Endothelial cell of umbilical vein (primary cell): ENCODE measurements at regions not wholly inside any gene's neighbourhood (a gene's known extent, or its start where the extent isn't known, plus 50 kb on each side); places are given as distances from the start of the nearest gene placed in this dataset.

Experiments
- BruUV-seq: library from RNA; stranded (reverse); fragments of 400-500 nt; replicated peaks from 2 replicates; lab custom pipeline; 2021; lab: Mats Ljungman, UMichigan
- CTCF ChIA-PET: fragments of 300-600, 350-600 bp; sonication (Branson Sonifier 250); formaldehyde crosslinking; loops from one replicate; lab custom pipeline; 2021; ENCODE audit warnings: antibody characterized with exemption, inconsistent platforms; lab: Charles Lee
- POLR2A ChIA-PET: fragments of 300-600, 350-600 bp; sonication (Branson Sonifier 250); formaldehyde crosslinking; loops from one replicate; lab custom pipeline; 2021; ENCODE audit warnings: antibody characterized with exemption, inconsistent platforms; lab: Charles Lee
- DNase-seq: peaks from one replicate; pipeline ENCODE4 v3.0.0-alpha.2; 2011; ENCODE audit warnings: low read depth, low spot score
- FAIRE-seq: peaks from 2 replicates; lab custom pipeline; 2011; peaks lifted over from hg19 to GRCh38; lab: Jason Lieb, UNC
- H2AFZ ChIP-seq: 2 replicates; pipeline ENCODE4 v1.6.0; 2012; ENCODE audit warnings: low read depth, low read length, control low read depth, inconsistent platforms
- H3K27ac ChIP-seq: 2 replicates; pipeline ENCODE4 v1.5.1; 2011; ENCODE audit warnings: low read depth, mild to moderate bottlenecking, control low read depth, low read length, moderate library complexity; ENCODE audit not compliant: insufficient read depth
- H3K27me3 ChIP-seq, 2 experiments: 2 replicates each; pipeline versions ENCODE4 v1.6.0 to v1.6.1; 2011; ENCODE audit warnings: low read length in 2 of 2, mixed read lengths in 1 of 2; ENCODE audit not compliant: control insufficient read depth in 2 of 2, insufficient read depth in 2 of 2
- H3K36me3 ChIP-seq, 2 experiments: 2 replicates in 1 of 2; 3 replicates in 1 of 2; pipeline ENCODE4 v1.5.1; 2011; ENCODE audit warnings: low read length in 2 of 2, mild to moderate bottlenecking in 1 of 2, moderate library complexity in 1 of 2; ENCODE audit not compliant: control insufficient read depth in 2 of 2, insufficient read depth in 2 of 2; ENCODE audit errors: extremely low read depth in 1 of 2
- H3K4me1 ChIP-seq: 3 replicates; pipeline ENCODE4 v1.5.1; 2011; ENCODE audit warnings: mild to moderate bottlenecking, low read length; ENCODE audit not compliant: control insufficient read depth, insufficient read depth; ENCODE audit errors: extremely low read depth
- H3K4me2 ChIP-seq: 2 replicates; pipeline ENCODE4 v1.6.1; 2011; ENCODE audit warnings: low read length, control low read depth, mixed read lengths; ENCODE audit not compliant: insufficient read depth
- H3K4me3 ChIP-seq, 3 experiments: fragments of 200-600 bp in 1 of 3; sonication (generic), shearing (Covaris generic) in 1 of 3; replicated peaks in 1 of 3; 2 replicates each; pipeline ENCODE4 v1.5.1; 2011 to 2016; ENCODE audit warnings: control low read depth in 3 of 3, low read length in 3 of 3, mild to moderate bottlenecking in 2 of 3, inconsistent platforms in 1 of 3, low read depth in 1 of 3, moderate library complexity in 1 of 3; ENCODE audit not compliant: insufficient read depth in 1 of 3
- H3K79me2 ChIP-seq: 2 replicates; pipeline ENCODE4 v1.6.0; 2012; ENCODE audit warnings: low read length, inconsistent platforms; ENCODE audit not compliant: control insufficient read depth, insufficient read depth
- H3K9ac ChIP-seq: replicated peaks from 2 replicates; pipeline ENCODE3; 2011; ENCODE audit warnings: low read length, control low read depth; ENCODE audit not compliant: insufficient read depth; ENCODE audit errors: extremely low read depth
- H3K9me1 ChIP-seq: replicated peaks from 3 replicates; pipeline ENCODE4 v1.6.0; 2011; ENCODE audit warnings: mild to moderate bottlenecking, low read length; ENCODE audit not compliant: control insufficient read depth, insufficient read depth; ENCODE audit errors: extremely low read depth
- H3K9me3 ChIP-seq: replicated peaks from 2 replicates; pipeline ENCODE4 v1.5.1; 2012; ENCODE audit warnings: low read length, inconsistent platforms; ENCODE audit not compliant: control insufficient read depth, insufficient read depth
- H4K20me1 ChIP-seq: replicated peaks from 2 replicates; pipeline ENCODE3; 2011; ENCODE audit warnings: mild to moderate bottlenecking, low read length; ENCODE audit not compliant: control insufficient read depth, insufficient read depth; ENCODE audit errors: extremely low read depth
- EZH2 ChIP-seq: IDR thresholded peaks from 2 replicates; pipeline ENCODE4 v1.6.1; 2012; ENCODE audit warnings: borderline replicate concordance, low read depth, mild to moderate bottlenecking, moderate library complexity, low read length, inconsistent platforms; ENCODE audit not compliant: severe bottlenecking
- FOS ChIP-seq: IDR thresholded peaks from 2 replicates; pipeline ENCODE4 v1.6.1; 2011; ENCODE audit warnings: mild to moderate bottlenecking, low read length, moderate library complexity, borderline replicate concordance; ENCODE audit not compliant: insufficient read depth
- JUN ChIP-seq: IDR thresholded peaks from 2 replicates; pipeline ENCODE4 v1.6.1; 2011; ENCODE audit warnings: borderline replicate concordance, low read depth; ENCODE audit not compliant: insufficient read length, insufficient read depth
- dilution Hi-C: fragments of 300-500 bp; cut with MboI; formaldehyde crosslinking; loops from one replicate; pipeline ENCODE4 v1.15.0; 2019; ENCODE audit warnings: low sequenced_read_pairs; ENCODE audit not compliant: extremely low pct_ligation_motif_present
- intact Hi-C: fragments of 100-400 bp; cut with micrococcal nuclease; formaldehyde crosslinking; loops from one replicate; pipeline ENCODE4 v1.10.0; 2022
- TF ChIP-seq, protein P1 (sequence below), 2 donors: IDR thresholded peaks; 1 replicate in 1 of 2; 2 replicates in 1 of 2; pipeline ENCODE4 v1.5.1; 2011; ENCODE audit warnings: low read length in 2 of 2, mild to moderate bottlenecking in 2 of 2, moderate library complexity in 2 of 2, control low read depth in 1 of 2, inconsistent platforms in 1 of 2, low read depth in 1 of 2; ENCODE audit not compliant: insufficient read depth in 1 of 2; ENCODE audit errors: extremely low read depth in 1 of 2
- TF ChIP-seq, protein P2 (sequence below): IDR thresholded peaks from 2 replicates; pipeline ENCODE4 v1.6.1; 2011; ENCODE audit not compliant: insufficient read depth, insufficient read length

DNA sequence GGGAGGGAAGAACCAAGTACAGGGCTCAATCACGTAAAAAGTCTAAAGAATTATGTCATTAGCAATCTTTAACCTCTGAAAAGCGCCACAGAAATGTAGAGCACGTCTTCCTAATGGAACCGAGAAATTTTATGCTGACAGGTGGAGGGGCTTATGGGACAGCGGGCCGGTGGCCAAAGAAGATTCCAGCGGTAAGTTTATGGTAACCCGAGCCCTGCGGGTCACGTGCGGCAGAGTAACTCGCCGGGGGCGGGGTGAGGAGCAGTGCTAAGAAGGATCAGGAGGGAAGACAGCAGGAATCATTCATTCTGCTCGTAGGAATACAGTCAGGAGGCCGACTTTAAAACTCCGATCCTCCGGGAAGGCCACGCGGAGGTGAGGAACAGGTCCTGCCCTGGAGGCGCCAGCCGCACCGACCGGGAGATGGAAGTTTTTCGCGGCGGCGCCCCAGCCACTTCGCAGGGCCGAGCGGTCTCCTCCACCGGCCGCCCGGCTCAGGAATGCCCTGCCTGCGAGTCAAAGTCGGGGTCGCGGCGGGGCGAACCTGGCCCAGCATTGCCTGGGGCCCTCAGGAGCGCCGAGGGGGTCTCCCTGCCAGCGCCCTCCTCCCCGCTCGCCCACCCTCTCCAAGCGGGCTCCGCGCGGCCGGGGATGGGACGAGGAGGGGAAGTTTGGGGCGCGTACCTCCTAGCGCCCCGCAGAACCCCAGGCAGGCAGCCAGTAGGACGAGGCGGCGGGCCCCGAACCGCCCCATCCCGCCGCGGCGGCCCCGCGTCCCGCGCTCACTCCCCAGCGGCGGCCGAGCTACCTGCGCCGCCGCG, 101.8 kb downstream of the ESM1 start:
- Histone ChIP-seq H2AFZ (peak overlapping the region; percentile 33), H3K27ac (no peak overlapping the region), H3K9me1 (no peaks in the 10 kb centered on the region), H3K4me2 (peak overlapping the region; percentile 72), H3K9me3 (no peaks in the 10 kb centered on the region), H4K20me1 (no peaks in the 10 kb centered on the region), H3K4me1 (peaks cover 2% of the 10 kb centered on the region), H3K36me3 (no peaks in the 10 kb centered on the region), H3K27me3 (peaks cover 5 to 9% of the 10 kb centered on the region in 2 experiments), H3K79me2 (no peaks in the 10 kb centered on the region), H3K4me3 (peak overlapping the region in 2 of 3 experiments; percentile 5 to 40), H3K9ac (peak overlapping the region; percentile 34)
- intact Hi-C loops, result no loop called here
- dilution Hi-C loops, result no loop called here
- TF ChIP-seq JUN (no peak), FOS (no peak), EZH2 (peak; percentile 74)
- TF ChIP-seq, protein P1, sequence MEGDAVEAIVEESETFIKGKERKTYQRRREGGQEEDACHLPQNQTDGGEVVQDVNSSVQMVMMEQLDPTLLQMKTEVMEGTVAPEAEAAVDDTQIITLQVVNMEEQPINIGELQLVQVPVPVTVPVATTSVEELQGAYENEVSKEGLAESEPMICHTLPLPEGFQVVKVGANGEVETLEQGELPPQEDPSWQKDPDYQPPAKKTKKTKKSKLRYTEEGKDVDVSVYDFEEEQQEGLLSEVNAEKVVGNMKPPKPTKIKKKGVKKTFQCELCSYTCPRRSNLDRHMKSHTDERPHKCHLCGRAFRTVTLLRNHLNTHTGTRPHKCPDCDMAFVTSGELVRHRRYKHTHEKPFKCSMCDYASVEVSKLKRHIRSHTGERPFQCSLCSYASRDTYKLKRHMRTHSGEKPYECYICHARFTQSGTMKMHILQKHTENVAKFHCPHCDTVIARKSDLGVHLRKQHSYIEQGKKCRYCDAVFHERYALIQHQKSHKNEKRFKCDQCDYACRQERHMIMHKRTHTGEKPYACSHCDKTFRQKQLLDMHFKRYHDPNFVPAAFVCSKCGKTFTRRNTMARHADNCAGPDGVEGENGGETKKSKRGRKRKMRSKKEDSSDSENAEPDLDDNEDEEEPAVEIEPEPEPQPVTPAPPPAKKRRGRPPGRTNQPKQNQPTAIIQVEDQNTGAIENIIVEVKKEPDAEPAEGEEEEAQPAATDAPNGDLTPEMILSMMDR (IDR thresholded peaks at IDR 0.05; ENCODE audit: extremely low read depth in 1 of 2, insufficient read depth in 1 of 2, low read depth in 1 of 2, low read length in 2 of 2), result no peak
- TF ChIP-seq, protein P2, sequence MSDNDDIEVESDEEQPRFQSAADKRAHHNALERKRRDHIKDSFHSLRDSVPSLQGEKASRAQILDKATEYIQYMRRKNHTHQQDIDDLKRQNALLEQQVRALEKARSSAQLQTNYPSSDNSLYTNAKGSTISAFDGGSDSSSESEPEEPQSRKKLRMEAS, result peak; percentile 74
- FAIRE-seq (peak; percentile 77), DNase-seq (peak; percentile 53)
- CTCF ChIA-PET, result interaction anchor here (2.1 kb wide), 1 partner anchor 366 kb away, joined by 5 read pairs; the partner anchor contains the start of gene SNX18
- BruUV-seq, result no TSS peak
- POLR2A ChIA-PET, result no interaction called here
